ENCODE measurements at regions not wholly inside any gene's neighbourhood (a gene's known extent, or its start where the extent isn't known, plus 50 kb on each side); places are given as distances from the start of the nearest gene placed in this dataset.

DNA sequence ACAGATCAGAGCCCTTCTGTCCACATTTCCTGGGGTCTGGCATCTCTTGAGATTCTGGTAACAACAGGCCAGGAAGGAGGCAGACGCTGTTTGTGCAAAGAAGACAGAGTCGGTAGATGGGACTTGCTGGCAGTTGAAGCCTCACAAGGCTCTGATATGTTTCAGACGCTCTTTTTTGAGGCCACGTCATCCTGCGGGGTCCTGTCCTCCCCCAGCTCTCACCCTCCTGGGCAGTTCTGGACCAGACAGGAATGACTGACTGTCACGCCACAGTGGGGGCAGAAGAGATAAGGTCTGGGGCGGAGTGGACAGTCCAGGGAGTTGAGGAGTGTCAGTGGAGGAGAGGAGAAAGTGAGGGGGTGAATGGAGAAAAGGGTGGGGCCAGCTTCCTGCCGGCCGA is 87.1 kb upstream of the SULF2 start:
- TF ChIP-seq, protein P1, sequence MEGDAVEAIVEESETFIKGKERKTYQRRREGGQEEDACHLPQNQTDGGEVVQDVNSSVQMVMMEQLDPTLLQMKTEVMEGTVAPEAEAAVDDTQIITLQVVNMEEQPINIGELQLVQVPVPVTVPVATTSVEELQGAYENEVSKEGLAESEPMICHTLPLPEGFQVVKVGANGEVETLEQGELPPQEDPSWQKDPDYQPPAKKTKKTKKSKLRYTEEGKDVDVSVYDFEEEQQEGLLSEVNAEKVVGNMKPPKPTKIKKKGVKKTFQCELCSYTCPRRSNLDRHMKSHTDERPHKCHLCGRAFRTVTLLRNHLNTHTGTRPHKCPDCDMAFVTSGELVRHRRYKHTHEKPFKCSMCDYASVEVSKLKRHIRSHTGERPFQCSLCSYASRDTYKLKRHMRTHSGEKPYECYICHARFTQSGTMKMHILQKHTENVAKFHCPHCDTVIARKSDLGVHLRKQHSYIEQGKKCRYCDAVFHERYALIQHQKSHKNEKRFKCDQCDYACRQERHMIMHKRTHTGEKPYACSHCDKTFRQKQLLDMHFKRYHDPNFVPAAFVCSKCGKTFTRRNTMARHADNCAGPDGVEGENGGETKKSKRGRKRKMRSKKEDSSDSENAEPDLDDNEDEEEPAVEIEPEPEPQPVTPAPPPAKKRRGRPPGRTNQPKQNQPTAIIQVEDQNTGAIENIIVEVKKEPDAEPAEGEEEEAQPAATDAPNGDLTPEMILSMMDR (IDR thresholded peaks at IDR 0.05; ENCODE audit: borderline replicate concordance), result no peak
- H3K9me3 ChIP-seq (replicated peaks), result no peaks in the 10 kb centered on the region
- peaks cover 47% of the 10 kb centered on the region for H3K27me3 ChIP-seq (ENCODE audit: low read depth)
- H3K27ac ChIP-seq (replicated peaks), result no peak overlapping the region
- no peak for DNase-seq
- no peaks in the 10 kb centered on the region for H3K4me1 ChIP-seq
- intact Hi-C loops (cut with micrococcal nuclease), result no loop called here
- H3K4me3 ChIP-seq, result no peak overlapping the region
- no peaks in the 10 kb centered on the region for H3K36me3 ChIP-seq

DNA sequence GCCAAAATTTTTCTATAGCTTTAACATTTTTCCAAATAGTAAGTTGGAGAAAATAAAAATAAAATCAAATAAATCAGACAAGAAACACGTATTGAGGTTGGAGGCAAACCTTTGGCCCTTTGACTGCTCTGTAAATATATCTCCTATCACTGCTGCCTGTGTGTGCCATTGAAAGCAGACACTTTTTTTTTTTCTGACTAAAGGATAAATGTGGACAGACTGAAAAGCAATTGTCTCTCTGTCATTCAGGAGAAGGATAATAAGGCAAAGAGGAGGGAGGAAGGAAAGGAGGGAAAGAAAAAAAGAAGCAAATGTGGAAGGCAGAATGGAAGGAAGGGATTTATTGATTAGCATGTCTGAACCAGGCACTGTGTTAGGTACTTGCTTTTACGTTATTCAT is 85.2 kb upstream of the SULF2 start:
- no peak overlapping the region for H3K4me3 ChIP-seq
- intact Hi-C loops (cut with micrococcal nuclease), result no loop called here
- DNase-seq, result no peak
- H3K36me3 ChIP-seq, result no peaks in the 10 kb centered on the region
- no peaks in the 10 kb centered on the region for H3K9me3 ChIP-seq (replicated peaks)
- peaks cover 59% of the 10 kb centered on the region for H3K27me3 ChIP-seq (ENCODE audit: low read depth)
- no peaks in the 10 kb centered on the region for H3K4me1 ChIP-seq
- TF ChIP-seq, protein P1 (IDR thresholded peaks at IDR 0.05; ENCODE audit: borderline replicate concordance), result no peak
- H3K27ac ChIP-seq (replicated peaks), result no peak overlapping the region

DNA sequence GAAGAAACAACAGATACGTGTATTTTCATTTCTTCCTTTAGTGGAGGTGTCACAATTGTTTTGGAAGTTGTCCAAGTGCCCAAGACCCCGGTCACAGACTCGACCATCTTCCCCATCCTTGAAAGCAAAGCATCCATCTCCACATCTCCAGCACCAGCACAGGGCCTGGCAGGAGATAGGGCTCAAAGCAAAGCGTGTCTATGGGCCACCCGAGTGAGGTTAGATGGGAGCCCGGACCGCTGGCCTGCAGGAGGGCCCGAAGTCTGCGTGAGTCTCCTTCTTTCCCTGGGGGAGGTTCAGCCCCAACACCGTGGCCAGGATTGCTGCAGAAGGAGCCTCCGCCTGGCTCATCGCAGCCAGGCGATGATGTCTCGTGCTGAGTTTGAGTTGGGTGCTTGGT is 83.5 kb upstream of the SULF2 start:
- DNase-seq, result no peak
- intact Hi-C loops (cut with micrococcal nuclease), result no loop called here
- Histone ChIP-seq H3K27ac (replicated peaks) (no peak overlapping the region), H3K9me3 (replicated peaks) (no peaks in the 10 kb centered on the region), H3K4me3 (no peak overlapping the region), H3K27me3 (ENCODE audit: low read depth) (peaks cover 64% of the 10 kb centered on the region), H3K36me3 (no peaks in the 10 kb centered on the region), H3K4me1 (no peaks in the 10 kb centered on the region)
- TF ChIP-seq, protein P1 (IDR thresholded peaks at IDR 0.05; ENCODE audit: borderline replicate concordance), result no peak

DNA sequence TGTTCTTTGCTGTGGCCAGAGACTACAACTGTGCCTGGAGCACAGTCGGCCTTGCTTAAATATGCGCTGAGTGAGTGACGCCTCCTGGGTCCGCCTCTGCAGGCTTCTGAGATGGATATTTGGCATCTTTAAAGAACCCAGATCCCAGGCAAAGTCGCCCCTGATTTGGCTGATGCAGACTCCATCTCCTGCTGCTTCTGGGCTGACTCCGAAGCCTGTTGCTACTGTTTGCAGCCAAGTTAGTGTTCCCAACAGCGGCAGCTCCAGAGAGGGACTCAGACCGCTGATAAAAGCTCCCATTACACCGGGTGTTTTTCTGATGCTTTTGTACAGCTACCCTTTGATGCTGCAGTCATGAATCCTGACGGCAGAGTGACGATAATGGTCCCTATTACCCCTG is 83.0 kb upstream of the SULF2 start:
- Histone ChIP-seq H3K27ac (replicated peaks) (no peak overlapping the region), H3K4me3 (no peak overlapping the region), H3K4me1 (no peaks in the 10 kb centered on the region), H3K36me3 (no peaks in the 10 kb centered on the region), H3K9me3 (replicated peaks) (peaks cover 4% of the 10 kb centered on the region), H3K27me3 (ENCODE audit: low read depth) (peaks cover 65% of the 10 kb centered on the region)
- intact Hi-C loops (cut with micrococcal nuclease), result no loop called here
- DNase-seq, result no peak
- TF ChIP-seq, protein P1 (IDR thresholded peaks at IDR 0.05; ENCODE audit: borderline replicate concordance), result no peak

DNA sequence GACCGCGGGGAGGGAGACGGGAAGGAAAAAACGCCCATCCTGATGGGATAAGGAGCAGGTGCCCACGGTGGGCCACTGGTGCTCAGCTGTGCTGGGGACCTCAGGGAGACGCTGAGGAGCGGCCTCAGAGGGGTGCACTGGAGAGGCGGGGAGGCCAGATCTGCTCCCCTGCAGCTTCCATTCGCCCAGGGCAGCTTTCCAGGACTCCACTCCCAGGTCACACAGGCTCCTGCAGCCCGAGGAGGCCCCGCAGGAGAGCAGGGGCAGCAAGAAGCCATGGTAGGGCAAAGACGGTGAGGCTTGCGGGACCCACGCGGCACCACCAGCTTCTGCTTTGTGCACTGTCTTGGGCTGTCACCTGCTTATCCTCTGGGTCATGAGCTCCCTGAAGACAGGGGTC is 82.5 kb upstream of the SULF2 start:
- intact Hi-C loops (cut with micrococcal nuclease), result no loop called here
- Histone ChIP-seq H3K9me3 (replicated peaks) (peaks cover 8% of the 10 kb centered on the region), H3K36me3 (no peaks in the 10 kb centered on the region), H3K27ac (replicated peaks) (no peak overlapping the region), H3K4me1 (no peaks in the 10 kb centered on the region), H3K4me3 (no peak overlapping the region), H3K27me3 (ENCODE audit: low read depth) (peaks cover 69% of the 10 kb centered on the region)
- TF ChIP-seq, protein P1 (IDR thresholded peaks at IDR 0.05; ENCODE audit: borderline replicate concordance), result no peak
- no peak for DNase-seq

DNA sequence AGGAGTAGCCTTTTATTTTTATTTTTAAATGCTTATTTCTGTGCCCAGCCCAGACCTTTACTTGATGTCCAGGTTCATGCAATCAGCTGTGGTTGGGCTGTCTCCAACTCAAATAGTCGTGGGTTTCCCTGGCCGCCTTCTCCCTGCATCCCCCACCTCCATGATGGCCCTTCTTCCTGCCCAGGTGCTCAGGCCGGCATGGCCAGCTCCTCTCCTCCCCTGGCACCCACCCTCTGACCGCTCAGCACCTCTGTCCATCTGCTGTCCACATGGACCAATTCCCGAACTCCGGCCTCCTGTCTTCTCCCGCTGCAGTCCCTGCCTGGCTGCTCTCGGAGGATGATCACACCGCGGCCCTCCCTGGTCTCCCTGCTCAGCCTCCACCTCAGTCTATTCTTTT is 81.2 kb upstream of the SULF2 start:
- H3K27ac ChIP-seq (replicated peaks), result no peak overlapping the region
- peaks cover 69% of the 10 kb centered on the region for H3K27me3 ChIP-seq (ENCODE audit: low read depth)
- no peak for DNase-seq
- H3K36me3 ChIP-seq, result no peaks in the 10 kb centered on the region
- H3K4me3 ChIP-seq, result no peak overlapping the region
- TF ChIP-seq, protein P1 (IDR thresholded peaks at IDR 0.05; ENCODE audit: borderline replicate concordance), result no peak
- no peaks in the 10 kb centered on the region for H3K4me1 ChIP-seq
- H3K9me3 ChIP-seq (replicated peaks), result peaks cover 17% of the 10 kb centered on the region
- intact Hi-C loops (cut with micrococcal nuclease), result no loop called here
